ENCODE measurements at regions not wholly inside any gene's neighbourhood (a gene's known extent, or its start where the extent isn't known, plus 50 kb on each side); places are given as distances from the start of the nearest gene placed in this dataset.
"Not testable (repeated sequence)": the region's sequence is repeated elsewhere in the genome, so short reads cannot be mapped to it uniquely, and the experiment has no call there.

GRCh38 chr15:87557881-87558280, 698.7 kb downstream of the NTRK3 start:
- peak in 1 of 2 donors; percentile 19 for DNase-seq (ENCODE audit: low read depth in 2 of 2)
- no peak for TF ChIP-seq CTCF (IDR thresholded peaks at IDR 0.05; ENCODE audit: low read depth, low read length)
- no peak overlapping the region for H3K4me3 ChIP-seq (replicated peaks in 1 of 2; ENCODE audit: low read depth in 2 of 2, low read length in 2 of 2)

DNA sequence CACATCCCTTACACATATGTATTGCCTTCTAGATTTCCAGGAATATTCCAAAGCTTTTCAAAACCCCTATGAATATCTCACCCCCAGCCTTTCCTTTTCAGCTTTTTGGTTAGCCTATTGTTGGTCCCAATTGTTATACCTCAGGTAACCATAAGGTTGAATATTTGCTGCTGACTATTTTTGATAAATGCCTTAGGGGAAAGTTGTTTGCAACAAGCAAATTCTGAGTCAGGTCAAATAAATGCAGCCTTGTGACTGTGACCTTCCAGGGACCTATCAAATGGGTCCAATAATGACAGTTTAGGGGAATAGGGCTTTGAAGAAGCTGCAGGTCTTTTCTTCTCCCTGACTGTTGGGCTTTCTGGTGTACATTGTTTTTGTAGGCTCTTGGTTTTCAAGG, 699.7 kb downstream of the NTRK3 start:
- no peak for TF ChIP-seq CTCF (IDR thresholded peaks at IDR 0.05; ENCODE audit: low read depth, low read length)
- peak in 1 of 2 donors; percentile 9 for DNase-seq (ENCODE audit: low read depth in 2 of 2)
- H3K4me3 ChIP-seq (replicated peaks in 1 of 2; ENCODE audit: low read depth in 2 of 2, low read length in 2 of 2), result no peak overlapping the region

- H3K4me3 ChIP-seq (replicated peaks in 1 of 2; ENCODE audit: low read depth in 2 of 2, low read length in 2 of 2), result no peak overlapping the region
- TF ChIP-seq CTCF (IDR thresholded peaks at IDR 0.05; ENCODE audit: low read depth, low read length), result no peak
- DNase-seq (ENCODE audit: low read depth in 2 of 2), result no peak
These were observed 706.7 kb downstream of the NTRK3 start for GRCh38 chr15:87549860-87550259.

DNA sequence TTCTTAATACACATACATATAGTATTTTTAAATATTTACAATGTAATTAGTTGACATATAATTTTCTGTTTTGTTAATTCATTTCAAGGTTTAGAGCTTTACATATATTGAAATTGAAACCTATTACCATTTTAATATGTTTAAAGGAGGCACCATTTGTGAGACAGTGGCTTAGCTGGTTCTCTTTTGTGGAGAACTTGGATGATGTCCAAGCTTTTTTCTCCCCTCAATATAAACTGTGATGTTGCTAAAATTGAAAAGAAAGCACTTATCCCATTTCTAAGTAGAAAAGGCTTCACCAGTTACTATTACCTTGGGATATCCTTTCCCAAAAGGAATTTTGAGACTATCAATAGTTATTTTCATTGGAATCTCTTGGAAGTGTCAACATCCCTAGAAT, 707.2 kb downstream of the NTRK3 start:
- TF ChIP-seq CTCF (IDR thresholded peaks at IDR 0.05; ENCODE audit: low read depth, low read length), result no peak
- DNase-seq (ENCODE audit: low read depth in 2 of 2), result no peak
- H3K4me3 ChIP-seq (replicated peaks in 1 of 2; ENCODE audit: low read depth in 2 of 2, low read length in 2 of 2), result no peak overlapping the region

DNA sequence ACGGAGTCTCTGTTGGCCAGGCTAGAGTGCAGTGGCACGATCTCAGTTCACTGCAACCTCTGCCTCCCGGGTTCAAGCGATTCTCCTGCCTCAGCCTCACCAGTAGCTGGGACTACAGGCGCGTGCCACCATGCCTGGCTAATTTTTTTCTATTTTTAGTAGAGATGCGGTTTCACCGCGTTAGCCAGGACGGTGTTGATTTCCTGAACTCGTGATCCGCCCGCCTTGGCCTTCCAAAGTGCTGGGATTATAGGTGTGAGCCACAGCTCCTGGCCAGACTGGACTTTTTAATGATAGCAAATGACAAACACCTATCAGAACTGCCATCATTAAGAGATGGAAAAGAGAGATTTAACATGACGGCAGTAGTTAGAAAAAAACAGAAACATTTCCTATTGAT, 707.9 kb downstream of the NTRK3 start:
- not testable (repeated sequence) for DNase-seq (ENCODE audit: low read depth in 2 of 2); H3K4me3 ChIP-seq (replicated peaks in 1 of 2; ENCODE audit: low read depth in 2 of 2, low read length in 2 of 2)

- peak; percentile 46 to 84 for DNase-seq (ENCODE audit: low read depth in 2 of 2)
- no peak for TF ChIP-seq CTCF (IDR thresholded peaks at IDR 0.05; ENCODE audit: low read depth, low read length)
- no peak overlapping the region for H3K4me3 ChIP-seq (replicated peaks in 1 of 2; ENCODE audit: low read depth in 2 of 2, low read length in 2 of 2)
These were observed 708.9 kb downstream of the NTRK3 start for GRCh38 chr15:87547470-87548181.

- no peak for TF ChIP-seq CTCF (IDR thresholded peaks at IDR 0.05; ENCODE audit: low read depth, low read length)
- DNase-seq (ENCODE audit: low read depth in 2 of 2), result no peak
These were observed 718.2 kb downstream of the NTRK3 start for GRCh38 chr15:87538327-87538834.

More at GRCh38 chr15:87538327-87538834, 718.2 kb downstream of the NTRK3 start:
- no peak overlapping the region for H3K4me3 ChIP-seq (replicated peaks in 1 of 2; ENCODE audit: low read depth in 2 of 2, low read length in 2 of 2)
